B cell (primary cell): ENCODE measurements at regions not wholly inside any gene's neighbourhood (a gene's known extent, or its start where the extent isn't known, plus 50 kb on each side); places are given as distances from the start of the nearest gene placed in this dataset.

Experiments used
- ATAC-seq: fragments of 200-7000 bp; cut with Tn5 transposase; one replicate; pipeline ENCODE4 v1.10.0; 2021; ENCODE audit warnings: low read depth, mild to moderate bottlenecking, moderate number of reproducible peaks, moderate library complexity
- CTCF ChIA-PET: fragments of 350-600 bp; sonication (Branson Sonifier 250); formaldehyde crosslinking; loops from one replicate; lab custom pipeline; 2021; ENCODE audit warnings: antibody characterized with exemption, inconsistent platforms; lab: Charles Lee
- POLR2A ChIA-PET: fragments of 350-600 bp; sonication (Branson Sonifier 250); formaldehyde crosslinking; loops from one replicate; lab custom pipeline; 2021; ENCODE audit warnings: antibody characterized with exemption; lab: Charles Lee
- DNase-seq: peaks from one replicate; pipeline ENCODE4 v3.0.0; 2013
- H2AFZ ChIP-seq: 2 replicates; pipeline ENCODE4 v1.6.1; 2012; ENCODE audit warnings: mild to moderate bottlenecking, low read depth, low read length; ENCODE audit not compliant: insufficient read depth, poor library complexity, severe bottlenecking
- H3K27ac ChIP-seq, 2 donors: 1 replicate in 1 of 2; 2 replicates in 1 of 2; pipeline ENCODE4 v1.5.1; 2012 to 2013; ENCODE audit warnings: low read length in 2 of 2, mild to moderate bottlenecking in 2 of 2, moderate library complexity in 1 of 2
- H3K27me3 ChIP-seq, 4 experiments: fragments of 200-600 bp in 1 of 4; sonication (generic) in 1 of 4; replicated peaks in 1 of 4; 1 replicate in 2 of 4; 2 replicates in 2 of 4; pipeline versions ENCODE4 v1.6.1 to v1.7.0; 2013 to 2016; ENCODE audit warnings: low read length in 3 of 4, mild to moderate bottlenecking in 2 of 4, mixed read lengths in 1 of 4, moderate library complexity in 1 of 4; ENCODE audit not compliant: insufficient read depth in 4 of 4, control insufficient read depth in 3 of 4; ENCODE audit errors: control extremely low read depth in 1 of 4
- H3K36me3 ChIP-seq, 2 experiments: replicated peaks in 1 of 2; 1 replicate in 1 of 2; 2 replicates in 1 of 2; pipeline versions ENCODE4 v1.6.1 to v1.7.1; 2013; ENCODE audit warnings: low read length in 1 of 2; ENCODE audit not compliant: insufficient read depth in 2 of 2, control insufficient read depth in 1 of 2; ENCODE audit errors: control extremely low read depth in 1 of 2, extremely low read depth in 1 of 2
- H3K4me1 ChIP-seq, 2 donors: fragments of 200-600 bp in 1 of 2; sonication (generic) in 1 of 2; 1 replicate in 1 of 2; 2 replicates in 1 of 2; pipeline versions ENCODE4 v1.5.1 to v1.6.1; 2013 to 2017; ENCODE audit warnings: low read length in 2 of 2; ENCODE audit not compliant: control insufficient read depth in 2 of 2, insufficient read depth in 2 of 2
- H3K4me2 ChIP-seq: replicated peaks from 2 replicates; pipeline ENCODE3; 2012; ENCODE audit warnings: mild to moderate bottlenecking, low read depth, low read length; ENCODE audit not compliant: poor library complexity, severe bottlenecking
- H3K4me3 ChIP-seq, 5 experiments: fragments of 200-600 bp in 1 of 5; sonication (generic) in 1 of 5; 1 replicate in 3 of 5; 2 replicates in 2 of 5; pipeline versions ENCODE4 v1.5.1 to v1.7.0; 2011 to 2016; ENCODE audit warnings: low read length in 4 of 5, mild to moderate bottlenecking in 4 of 5, low read depth in 2 of 5, control low read depth in 1 of 5, moderate library complexity in 1 of 5; ENCODE audit not compliant: insufficient read depth in 1 of 5; ENCODE audit errors: control extremely low read depth in 1 of 5, extremely low read depth in 1 of 5
- H3K79me2 ChIP-seq: fragments of 200-600 bp; sonication (generic); one replicate; pipeline ENCODE4 v1.6.0; 2016; ENCODE audit warnings: low read length; ENCODE audit not compliant: control insufficient read depth, insufficient read depth
- H3K9ac ChIP-seq: fragments of 200-600 bp; sonication (generic); 2 replicates; pipeline ENCODE4 v1.6.1; 2017; ENCODE audit warnings: mild to moderate bottlenecking, low read length, moderate library complexity
- H3K9me3 ChIP-seq, 3 donors: one replicate each; pipeline versions ENCODE4 v1.6.1 to v1.7.1; 2013; ENCODE audit warnings: low read length in 2 of 3; ENCODE audit not compliant: control insufficient read depth in 2 of 3, insufficient read depth in 1 of 3; ENCODE audit errors: control extremely low read depth in 1 of 3
- H4K20me1 ChIP-seq: 2 replicates; pipeline ENCODE4 v1.6.0; 2012; ENCODE audit warnings: mild to moderate bottlenecking, low read length; ENCODE audit not compliant: insufficient read depth, control insufficient read depth, poor library complexity, severe bottlenecking
- H3K27ac Mint-ChIP-seq: one replicate; pipeline ENCODE4 v1.8.0; 2021; ENCODE audit warnings: mixed read lengths
- H3K27me3 Mint-ChIP-seq: one replicate; pipeline ENCODE4 v1.8.0; 2021; ENCODE audit warnings: mixed read lengths
- H3K4me1 Mint-ChIP-seq: one replicate; pipeline ENCODE4 v1.8.0; 2021; ENCODE audit warnings: mixed read lengths
- H3K4me3 Mint-ChIP-seq: one replicate; pipeline ENCODE4 v1.8.0; 2021; ENCODE audit warnings: mixed read lengths
- H3K9me3 Mint-ChIP-seq: one replicate; pipeline ENCODE4 v1.8.0; 2022; ENCODE audit warnings: mixed read lengths; ENCODE audit not compliant: insufficient read depth
- EZH2 ChIP-seq: IDR thresholded peaks from 2 replicates; pipeline ENCODE4 v1.6.1; 2012; ENCODE audit warnings: borderline replicate concordance, low read depth, mild to moderate bottlenecking, moderate library complexity, low read length; ENCODE audit not compliant: insufficient read depth, poor library complexity, severe bottlenecking
- WGBS: methylation state at CpG from one replicate; pipeline ENCODE4 v1.1.5; 2013; ENCODE audit warnings: missing lambda C conversion rate; ENCODE audit not compliant: insufficient coverage; 5-methylcytosine and 5-hydroxymethylcytosine counted together
- intact Hi-C: fragments of 100-400 bp; cut with micrococcal nuclease; formaldehyde crosslinking; loops from one replicate; pipeline ENCODE4 v1.10.0; 2022
- TF ChIP-seq, protein P1 (sequence below): fragments of 200-600 bp; IDR thresholded peaks from one replicate; pipeline ENCODE4 v1.8.0; 2022; ENCODE audit warnings: antibody characterized with exemption, mild to moderate bottlenecking

DNA sequence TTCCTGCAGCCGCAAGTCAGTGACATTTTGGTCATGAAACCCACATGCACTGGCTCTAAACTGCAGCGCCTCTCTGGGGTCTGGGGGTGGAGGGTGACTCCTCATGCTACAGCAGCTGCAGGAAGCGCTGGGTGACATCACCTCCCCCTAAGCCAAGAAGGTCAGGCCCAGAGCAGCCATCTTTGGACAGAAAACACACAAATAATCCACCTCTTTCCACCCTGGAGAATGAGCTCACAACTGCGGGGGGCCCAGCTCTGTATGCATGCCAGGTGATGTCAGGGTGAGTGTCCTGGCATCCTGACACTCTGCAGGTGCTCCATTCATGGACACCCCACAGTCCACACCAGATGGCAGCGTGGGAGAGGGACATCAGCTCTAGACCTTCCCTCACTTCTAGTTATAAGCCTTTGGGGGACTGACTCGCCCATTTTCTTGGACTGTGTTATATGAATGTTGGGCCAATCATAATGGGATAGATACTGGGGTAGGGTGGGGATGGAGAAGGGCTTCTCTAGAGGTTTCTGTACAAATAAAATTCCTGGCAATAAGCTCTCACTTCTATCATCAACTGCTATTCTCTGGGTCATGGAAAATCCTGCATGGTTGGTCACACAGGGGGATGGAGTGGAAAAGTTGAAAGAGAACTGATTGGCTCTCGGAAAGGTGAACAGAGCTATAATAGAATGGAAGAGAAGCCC is 70.7 kb upstream of the THBS1 start:
- Mint-ChIP-seq H3K27ac (no peak overlapping the region), H3K9me3 (peaks cover 4% of the 10 kb centered on the region), H3K4me3 (no peak overlapping the region), H3K4me1 (no peaks in the 10 kb centered on the region), H3K27me3 (peaks cover 14% of the 10 kb centered on the region)
- intact Hi-C loops = no loop called here
- ChIA-PET CTCF (no interaction called here), POLR2A (no interaction called here)
- H3K27me3 ChIP-seq = peaks cover 0 to 2% (median 0%) of the 10 kb centered on the region in 4 experiments
- WGBS = 74% methylated on average over 4 of the region's 7 CpGs
- no peak overlapping the region for H3K4me2 ChIP-seq
- ATAC-seq (no peak), DNase-seq (no peak)
- no peak overlapping the region for H3K9ac ChIP-seq
- H3K79me2 ChIP-seq = no peaks in the 10 kb centered on the region
- TF ChIP-seq, protein P1, sequence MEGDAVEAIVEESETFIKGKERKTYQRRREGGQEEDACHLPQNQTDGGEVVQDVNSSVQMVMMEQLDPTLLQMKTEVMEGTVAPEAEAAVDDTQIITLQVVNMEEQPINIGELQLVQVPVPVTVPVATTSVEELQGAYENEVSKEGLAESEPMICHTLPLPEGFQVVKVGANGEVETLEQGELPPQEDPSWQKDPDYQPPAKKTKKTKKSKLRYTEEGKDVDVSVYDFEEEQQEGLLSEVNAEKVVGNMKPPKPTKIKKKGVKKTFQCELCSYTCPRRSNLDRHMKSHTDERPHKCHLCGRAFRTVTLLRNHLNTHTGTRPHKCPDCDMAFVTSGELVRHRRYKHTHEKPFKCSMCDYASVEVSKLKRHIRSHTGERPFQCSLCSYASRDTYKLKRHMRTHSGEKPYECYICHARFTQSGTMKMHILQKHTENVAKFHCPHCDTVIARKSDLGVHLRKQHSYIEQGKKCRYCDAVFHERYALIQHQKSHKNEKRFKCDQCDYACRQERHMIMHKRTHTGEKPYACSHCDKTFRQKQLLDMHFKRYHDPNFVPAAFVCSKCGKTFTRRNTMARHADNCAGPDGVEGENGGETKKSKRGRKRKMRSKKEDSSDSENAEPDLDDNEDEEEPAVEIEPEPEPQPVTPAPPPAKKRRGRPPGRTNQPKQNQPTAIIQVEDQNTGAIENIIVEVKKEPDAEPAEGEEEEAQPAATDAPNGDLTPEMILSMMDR = no peak
- no peak for TF ChIP-seq EZH2
- no peak overlapping the region for H3K4me3 ChIP-seq
- no peak overlapping the region for H2AFZ ChIP-seq
- no peak overlapping the region for H3K27ac ChIP-seq
- no peaks in the 10 kb centered on the region for H4K20me1 ChIP-seq
- no peaks in the 10 kb centered on the region for H3K4me1 ChIP-seq
- no peaks in the 10 kb centered on the region for H3K36me3 ChIP-seq
- H3K9me3 ChIP-seq = peaks cover 0 to 3% (median 3%) of the 10 kb centered on the region in 3 donors

DNA sequence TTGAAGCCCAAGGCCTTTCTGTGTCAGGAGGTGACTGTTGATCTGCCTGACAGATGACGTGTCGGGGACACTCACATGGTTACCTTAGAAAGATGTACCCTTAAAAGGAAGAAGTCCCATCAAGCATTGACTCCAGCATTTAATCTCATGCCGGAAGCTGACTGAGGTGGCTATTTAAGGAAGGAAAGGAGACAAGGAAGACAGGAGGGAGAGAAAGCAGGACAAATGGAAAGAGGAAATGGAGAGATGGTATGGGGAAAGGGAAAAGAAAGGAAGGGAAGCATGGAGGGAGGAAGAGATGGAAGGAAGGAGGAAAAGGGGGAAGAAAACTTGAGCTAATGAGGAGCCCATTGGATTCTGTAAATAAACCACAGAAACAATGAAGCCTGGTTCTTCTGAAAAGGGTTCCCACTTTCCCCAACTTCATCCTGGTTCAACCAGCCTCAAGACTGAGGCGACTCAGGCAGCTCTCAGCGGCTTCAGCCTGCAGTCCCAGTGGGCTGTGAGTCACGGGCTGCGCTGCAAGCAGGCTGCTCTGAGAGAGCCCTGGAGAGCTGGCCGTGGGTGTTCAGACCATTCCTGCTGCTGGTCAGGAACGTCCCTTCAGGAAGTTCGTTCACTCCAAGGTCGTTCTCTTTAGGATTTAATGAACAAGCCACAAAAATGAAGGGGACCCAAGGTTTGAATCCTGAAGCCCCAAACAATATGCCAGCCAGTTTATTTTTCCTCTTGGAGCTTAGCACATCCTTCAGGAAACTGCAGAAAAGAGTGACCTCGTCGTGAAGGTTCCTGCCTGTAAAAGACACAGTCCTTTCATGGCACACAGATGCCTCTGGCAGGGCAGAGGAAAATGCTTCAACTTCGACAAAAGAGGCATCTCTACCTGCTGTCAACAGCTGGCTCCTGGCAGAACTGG is 69.6 kb upstream of the THBS1 start:
- Mint-ChIP-seq H3K9me3 (peaks cover 4% of the 10 kb centered on the region), H3K27me3 (peaks cover 14% of the 10 kb centered on the region), H3K4me1 (no peaks in the 10 kb centered on the region), H3K27ac (no peak overlapping the region), H3K4me3 (no peak overlapping the region)
- H3K27ac ChIP-seq = no peak overlapping the region
- POLR2A ChIA-PET = no interaction called here
- H3K4me1 ChIP-seq = no peaks in the 10 kb centered on the region
- no peak for ATAC-seq
- no peaks in the 10 kb centered on the region for H4K20me1 ChIP-seq
- H3K27me3 ChIP-seq = peaks cover 0 to 2% (median 0%) of the 10 kb centered on the region in 4 experiments
- no peak overlapping the region for H3K4me3 ChIP-seq
- no peak overlapping the region for H3K4me2 ChIP-seq
- TF ChIP-seq EZH2 = no peak
- TF ChIP-seq, protein P1 = no peak
- H3K9ac ChIP-seq = no peak overlapping the region
- peaks cover 0 to 4% (median 3%) of the 10 kb centered on the region in 3 donors for H3K9me3 ChIP-seq
- WGBS = 86% methylated on average over 12 of the region's 14 CpGs
- no peak for DNase-seq
- H2AFZ ChIP-seq = no peak overlapping the region
- H3K36me3 ChIP-seq = no peaks in the 10 kb centered on the region
- CTCF ChIA-PET = no interaction called here
- no peaks in the 10 kb centered on the region for H3K79me2 ChIP-seq
- intact Hi-C loops = no loop called here
